HFFc6 (cell line): ENCODE measurements at regions not wholly inside any gene's neighbourhood (a gene's known extent, or its start where the extent isn't known, plus 50 kb on each side); places are given as distances from the start of the nearest gene placed in this dataset.

Source experiments
- DNase-seq: peaks from one replicate; pipeline ENCODE4 v3.0.0-alpha.2; 2018
- H3K27ac Mint-ChIP-seq: 2 replicates; pipeline ENCODE4 v1.8.0; 2020; ENCODE audit warnings: mild to moderate bottlenecking, mixed read lengths
- H3K27me3 Mint-ChIP-seq: 2 replicates; pipeline ENCODE4 v1.8.0; 2021; ENCODE audit warnings: mild to moderate bottlenecking, moderate library complexity, mixed read lengths; ENCODE audit not compliant: insufficient read depth
- H3K36me3 Mint-ChIP-seq: 2 replicates; pipeline ENCODE4 v1.8.0; 2021; ENCODE audit warnings: low read depth, mixed read lengths
- H3K4me1 Mint-ChIP-seq: 2 replicates; pipeline ENCODE4 v1.8.0; 2020; ENCODE audit warnings: low read depth, mixed read lengths
- H3K4me3 Mint-ChIP-seq: 2 replicates; pipeline ENCODE4 v1.8.0; 2020; ENCODE audit warnings: mild to moderate bottlenecking, moderate library complexity, mixed read lengths
- H3K9me3 Mint-ChIP-seq: 2 replicates; pipeline ENCODE4 v1.8.0; 2020; ENCODE audit warnings: mild to moderate bottlenecking, mixed read lengths
- TF ChIP-seq, protein P1 (sequence below): fragments of 200-600 bp; sonication (generic); IDR thresholded peaks from 2 replicates; pipeline ENCODE4 v1.5.0; 2021; ENCODE audit warnings: antibody characterized with exemption, mild to moderate bottlenecking

DNA sequence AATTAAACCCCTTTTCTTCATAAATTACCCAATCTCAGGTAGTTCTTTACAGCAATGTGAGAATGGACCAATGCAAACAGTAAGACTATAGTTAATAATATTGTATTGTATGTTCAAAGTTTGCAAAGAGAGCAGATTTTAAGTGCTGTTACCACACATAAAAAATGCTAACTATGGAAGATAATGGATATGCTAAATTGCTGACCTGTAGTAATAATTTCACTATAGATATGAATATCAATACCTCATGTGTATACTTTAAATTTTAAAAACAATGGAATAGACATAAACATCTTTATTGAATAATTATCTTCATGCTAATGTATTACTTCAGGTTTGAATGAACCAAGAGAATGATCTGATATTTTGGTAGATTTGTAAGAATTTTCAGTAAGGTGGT, 552.4 kb upstream of the CHRM3 start:
- Mint-ChIP-seq H3K27ac (no peak overlapping the region), H3K36me3 (peaks cover 26% of the 10 kb centered on the region), H3K4me3 (no peak overlapping the region), H3K4me1 (peaks cover 5% of the 10 kb centered on the region; the same call in 1 of the 2 replicates), H3K9me3 (peaks cover 28% of the 10 kb centered on the region), H3K27me3 (peaks cover 1% of the 10 kb centered on the region; the same call in 1 of the 2 replicates)
- no peak for DNase-seq
- TF ChIP-seq, protein P1, sequence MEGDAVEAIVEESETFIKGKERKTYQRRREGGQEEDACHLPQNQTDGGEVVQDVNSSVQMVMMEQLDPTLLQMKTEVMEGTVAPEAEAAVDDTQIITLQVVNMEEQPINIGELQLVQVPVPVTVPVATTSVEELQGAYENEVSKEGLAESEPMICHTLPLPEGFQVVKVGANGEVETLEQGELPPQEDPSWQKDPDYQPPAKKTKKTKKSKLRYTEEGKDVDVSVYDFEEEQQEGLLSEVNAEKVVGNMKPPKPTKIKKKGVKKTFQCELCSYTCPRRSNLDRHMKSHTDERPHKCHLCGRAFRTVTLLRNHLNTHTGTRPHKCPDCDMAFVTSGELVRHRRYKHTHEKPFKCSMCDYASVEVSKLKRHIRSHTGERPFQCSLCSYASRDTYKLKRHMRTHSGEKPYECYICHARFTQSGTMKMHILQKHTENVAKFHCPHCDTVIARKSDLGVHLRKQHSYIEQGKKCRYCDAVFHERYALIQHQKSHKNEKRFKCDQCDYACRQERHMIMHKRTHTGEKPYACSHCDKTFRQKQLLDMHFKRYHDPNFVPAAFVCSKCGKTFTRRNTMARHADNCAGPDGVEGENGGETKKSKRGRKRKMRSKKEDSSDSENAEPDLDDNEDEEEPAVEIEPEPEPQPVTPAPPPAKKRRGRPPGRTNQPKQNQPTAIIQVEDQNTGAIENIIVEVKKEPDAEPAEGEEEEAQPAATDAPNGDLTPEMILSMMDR = no peak

DNA sequence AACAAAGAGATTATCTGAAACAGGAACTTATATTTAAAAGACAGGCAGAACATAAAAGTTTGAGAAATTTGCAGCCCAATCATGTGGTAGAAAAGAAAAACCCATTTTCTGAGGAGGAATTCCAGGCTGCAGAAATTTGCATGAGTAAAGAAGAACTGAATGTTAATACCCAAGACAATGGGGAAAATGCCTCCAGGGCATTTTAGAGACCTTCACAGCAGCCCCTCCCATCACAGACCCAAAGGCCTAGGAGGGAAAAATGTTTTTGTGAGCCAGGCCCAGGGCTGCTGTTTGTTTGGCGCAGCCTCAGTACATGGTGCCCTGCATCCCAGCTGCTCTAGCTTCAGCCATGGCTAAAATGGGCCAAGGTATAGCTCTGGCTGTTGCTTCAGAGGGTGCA, 554.3 kb upstream of the CHRM3 start:
- DNase-seq = no peak
- TF ChIP-seq, protein P1 = no peak
- Mint-ChIP-seq H3K36me3 (peaks cover 31% of the 10 kb centered on the region), H3K9me3 (peaks cover 28% of the 10 kb centered on the region), H3K27me3 (peaks cover 1% of the 10 kb centered on the region; the same call in 1 of the 2 replicates), H3K4me1 (peaks cover 5% of the 10 kb centered on the region; the same call in 1 of the 2 replicates), H3K27ac (no peak overlapping the region), H3K4me3 (no peak overlapping the region)

DNA sequence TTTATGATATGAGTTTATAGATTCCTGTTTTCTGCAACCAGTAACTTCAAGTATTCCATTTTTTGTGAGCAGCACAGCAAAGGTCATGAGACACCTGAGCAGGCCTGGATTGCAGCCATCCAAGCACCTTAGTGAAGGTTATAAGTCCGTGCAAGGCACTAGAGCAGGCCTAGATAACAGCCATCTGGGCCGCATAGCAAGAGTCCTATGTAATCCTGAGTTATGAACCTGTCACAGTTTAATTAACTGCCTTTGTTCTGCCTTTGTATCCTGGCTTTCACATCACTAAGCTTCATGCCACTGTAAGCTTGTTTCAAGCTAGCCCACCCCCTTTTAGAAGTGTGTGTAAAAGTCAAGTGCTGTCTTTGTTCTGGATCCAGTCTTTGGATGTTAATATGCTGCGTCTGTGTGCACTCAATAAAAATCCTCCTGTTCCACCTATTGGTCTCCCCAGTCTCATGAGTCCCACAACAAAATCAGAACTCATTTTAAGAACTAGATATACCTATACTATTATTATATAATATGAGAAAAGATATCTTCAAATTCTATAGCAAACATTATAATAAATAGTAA, 556.2 kb upstream of the CHRM3 start:
- H3K27me3 Mint-ChIP-seq = peaks cover 1% of the 10 kb centered on the region; the same call in 1 of the 2 replicates
- no peak for DNase-seq
- H3K9me3 Mint-ChIP-seq = peaks cover 28% of the 10 kb centered on the region
- H3K36me3 Mint-ChIP-seq = peaks cover 31% of the 10 kb centered on the region
- H3K4me1 Mint-ChIP-seq = peaks cover 5% of the 10 kb centered on the region; the same call in 1 of the 2 replicates
- no peak overlapping the region for H3K4me3 Mint-ChIP-seq
- H3K27ac Mint-ChIP-seq = no peak overlapping the region
- TF ChIP-seq, protein P1 = no peak

DNA sequence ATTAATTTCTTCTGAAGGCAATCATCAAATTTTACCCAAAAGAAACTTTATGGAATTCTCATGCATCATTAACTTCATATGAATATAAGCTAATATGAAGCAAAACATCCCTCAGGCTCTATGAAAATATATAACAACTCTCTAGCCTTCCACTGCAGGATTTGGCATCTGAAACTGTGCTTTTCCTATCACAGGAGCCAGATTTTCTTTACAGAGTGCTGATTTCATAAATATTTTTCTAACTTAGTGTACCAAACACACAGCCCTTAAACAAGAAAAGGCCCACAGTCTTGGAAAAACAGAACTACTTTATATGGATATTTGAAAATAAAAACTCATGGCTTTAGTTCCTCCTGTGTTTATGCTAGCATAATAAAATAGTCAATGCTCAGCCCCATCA, 559.5 kb upstream of the CHRM3 start:
- Mint-ChIP-seq H3K4me1 (no peaks in the 10 kb centered on the region), H3K36me3 (peaks cover 36% of the 10 kb centered on the region), H3K4me3 (no peak overlapping the region), H3K9me3 (peaks cover 35% of the 10 kb centered on the region), H3K27ac (no peak overlapping the region), H3K27me3 (no peaks in the 10 kb centered on the region)
- no peak for DNase-seq
- TF ChIP-seq, protein P1 = no peak

DNA sequence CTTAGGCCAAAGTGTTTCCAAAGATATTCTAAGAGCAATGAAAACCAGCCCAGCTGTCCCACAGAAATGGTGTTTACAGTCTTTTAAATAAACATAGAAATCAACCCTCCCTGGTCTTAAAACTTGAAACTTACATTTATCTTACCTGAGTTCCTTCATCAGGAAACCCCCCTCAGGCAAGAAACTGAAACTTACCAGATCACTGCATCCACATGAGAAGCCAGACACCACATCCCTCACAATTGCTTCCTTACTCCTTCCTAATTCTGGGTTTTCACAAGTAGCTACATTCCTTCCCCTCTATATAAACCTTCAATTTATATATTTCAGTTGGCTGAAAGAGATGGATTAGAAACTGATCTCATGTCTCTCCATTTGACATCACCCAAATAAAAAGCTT, 563.0 kb upstream of the CHRM3 start:
- Mint-ChIP-seq H3K27me3 (no peaks in the 10 kb centered on the region), H3K27ac (no peak overlapping the region), H3K36me3 (peaks cover 12% of the 10 kb centered on the region), H3K4me3 (no peak overlapping the region), H3K4me1 (no peaks in the 10 kb centered on the region), H3K9me3 (peaks cover 13% of the 10 kb centered on the region; the same call in 1 of the 2 replicates)
- no peak for DNase-seq
- TF ChIP-seq, protein P1 = no peak
